ENCODE measurements at regions not wholly inside any gene's neighbourhood (a gene's known extent, or its start where the extent isn't known, plus 50 kb on each side); places are given as distances from the start of the nearest gene placed in this dataset.
"Not testable (repeated sequence)": the region's sequence is repeated elsewhere in the genome, so short reads cannot be mapped to it uniquely, and the experiment has no call there.

- no peak for DNase-seq (ENCODE audit: low spot score)
- TF ChIP-seq CTCF (IDR thresholded peaks at IDR 0.05) = no peak
- ATAC-seq (ENCODE audit: low FRiP score) = no peak
Observed at GRCh38 chr20:22954661-22955060, 80.5 kb upstream of the SSTR4 start.

- ATAC-seq (ENCODE audit: low FRiP score) (no peak), DNase-seq (ENCODE audit: low spot score) (no peak)
- no peak for TF ChIP-seq CTCF (IDR thresholded peaks at IDR 0.05)
Observed at GRCh38 chr20:22958390-22958789, 76.7 kb upstream of the SSTR4 start.

- ATAC-seq (ENCODE audit: low FRiP score) (no peak), DNase-seq (ENCODE audit: low spot score) (no peak)
- TF ChIP-seq CTCF (IDR thresholded peaks at IDR 0.05) = no peak
Observed at GRCh38 chr20:22962567-22963439, 72.3 kb upstream of the SSTR4 start.

GRCh38 chr20:22963581-22963980 lies 71.5 kb upstream of the SSTR4 start:
- no peak for TF ChIP-seq CTCF (IDR thresholded peaks at IDR 0.05)
- DNase-seq (ENCODE audit: low spot score) (no peak), ATAC-seq (ENCODE audit: low FRiP score) (no peak)

GRCh38 chr20:22966787-22967464 lies 68.2 kb upstream of the SSTR4 start:
- DNase-seq (ENCODE audit: low spot score) = no peak
- no peak for ATAC-seq (ENCODE audit: low FRiP score)
- TF ChIP-seq CTCF (IDR thresholded peaks at IDR 0.05) = no peak

- not testable (repeated sequence) for DNase-seq (ENCODE audit: low spot score); ATAC-seq (ENCODE audit: low FRiP score)
Observed at GRCh38 chr20:22967706-22968105, 67.4 kb upstream of the SSTR4 start.

- ATAC-seq (ENCODE audit: low FRiP score); DNase-seq (ENCODE audit: low spot score): not testable (repeated sequence)
Observed at GRCh38 chr20:22969031-22969430, 66.1 kb upstream of the SSTR4 start.

GRCh38 chr20:22971077-22971476 lies 64.0 kb upstream of the SSTR4 start:
- ATAC-seq (ENCODE audit: low FRiP score); DNase-seq (ENCODE audit: low spot score): not testable (repeated sequence)
